ENCODE measurements at regions not wholly inside any gene's neighbourhood (a gene's known extent, or its start where the extent isn't known, plus 50 kb on each side); places are given as distances from the start of the nearest gene placed in this dataset.

GRCh38 chr9:120080849-120081248 lies 499.1 kb downstream of the CDK5RAP2 start:
- TF ChIP-seq CTCF (IDR thresholded peaks at IDR 0.05; ENCODE audit: low read depth, low read length, poor library complexity, severe bottlenecking) (no peak), EZH2phosphoT487 (IDR thresholded peaks at IDR 0.05; ENCODE audit: borderline replicate concordance, low read length) (no peak)

Measured in DOHH2 (cell line).